HG02852 (cell line): ENCODE measurements at regions not wholly inside any gene's neighbourhood (a gene's known extent, or its start where the extent isn't known, plus 50 kb on each side); places are given as distances from the start of the nearest gene placed in this dataset.

Experiments
- ATAC-seq: cut with Tn5 transposase; IDR thresholded peaks from one replicate; pipeline ENCODE4 v1.9.1; 2021; ENCODE audit warnings: mild to moderate bottlenecking, moderate library complexity; ENCODE audit not compliant: unreplicated experiment

GRCh38 chr6:92667843-92668242 is 751.5 kb downstream of the EPHA7 start:
- ATAC-seq, result no peak

- ATAC-seq, result no peak
These were observed 770.8 kb downstream of the EPHA7 start for GRCh38 chr6:92648364-92649086.

GRCh38 chr6:92647630-92648029 is 771.7 kb downstream of the EPHA7 start:
- no peak for ATAC-seq

GRCh38 chr6:92644104-92644791 is 775.1 kb downstream of the EPHA7 start:
- ATAC-seq, result peak; percentile 59

GRCh38 chr6:92635553-92636153 is 783.7 kb downstream of the EPHA7 start:
- no peak for ATAC-seq

GRCh38 chr6:92634561-92634960 is 784.8 kb downstream of the EPHA7 start:
- ATAC-seq, result no peak

- ATAC-seq, result no peak
These were observed 795.9 kb downstream of the EPHA7 start for GRCh38 chr6:92623431-92623830.

GRCh38 chr6:92617721-92618120 is 801.6 kb downstream of the EPHA7 start:
- ATAC-seq, result no peak

- ATAC-seq, result no peak
These were observed 810.6 kb downstream of the EPHA7 start for GRCh38 chr6:92608751-92609150.

GRCh38 chr6:92593201-92593600 is 826.2 kb downstream of the EPHA7 start:
- no peak for ATAC-seq

GRCh38 chr6:92589996-92590395 is 829.4 kb downstream of the EPHA7 start:
- ATAC-seq, result no peak

- ATAC-seq, result no peak
These were observed 831.2 kb downstream of the EPHA7 start for GRCh38 chr6:92588148-92588547.

- no peak for ATAC-seq
These were observed 831.8 kb downstream of the EPHA7 start for GRCh38 chr6:92587525-92587924.

GRCh38 chr6:92586236-92586977 is 833.0 kb downstream of the EPHA7 start:
- ATAC-seq, result no peak

- no peak for ATAC-seq
These were observed 837.1 kb downstream of the EPHA7 start for GRCh38 chr6:92582211-92582610.

GRCh38 chr6:92577077-92577719 is 842.2 kb downstream of the EPHA7 start:
- no peak for ATAC-seq

GRCh38 chr6:92568541-92568940 is 850.8 kb downstream of the EPHA7 start:
- no peak for ATAC-seq

GRCh38 chr6:92566632-92567031 is 852.7 kb downstream of the EPHA7 start:
- ATAC-seq, result no peak

GRCh38 chr6:92564376-92564775 is 855.0 kb downstream of the EPHA7 start:
- ATAC-seq, result no peak

- ATAC-seq, result no peak
These were observed 859.7 kb downstream of the EPHA7 start for GRCh38 chr6:92559611-92560010.

GRCh38 chr6:92559003-92559402 is 860.4 kb downstream of the EPHA7 start:
- no peak for ATAC-seq
